ENCODE measurements at regions not wholly inside any gene's neighbourhood (a gene's known extent, or its start where the extent isn't known, plus 50 kb on each side); places are given as distances from the start of the nearest gene placed in this dataset.

GRCh38 chr13:104766319-104766718 is 1700.1 kb upstream of the SLC10A2 start:
- Histone ChIP-seq H3K27ac (no peak overlapping the region), H3K27me3 (no peaks in the 10 kb centered on the region), H3K4me1 (no peaks in the 10 kb centered on the region), H3K9me3 (no peaks in the 10 kb centered on the region), H3K4me3 (no peak overlapping the region), H3K36me3 (no peaks in the 10 kb centered on the region)
- intact Hi-C loops (cut with DNase I; ENCODE audit: low total_unique reads): no loop called here
- TF ChIP-seq CTCF (IDR thresholded peaks at IDR 0.05) (no peak), POLR2AphosphoS5 (IDR thresholded peaks at IDR 0.05) (no peak), POLR2A (IDR thresholded peaks at IDR 0.05) (no peak)
- no peak for DNase-seq (ENCODE audit: low spot score in 2 of 2)

- no peaks in the 10 kb centered on the region for H3K36me3 ChIP-seq
- no peak overlapping the region for H3K27ac ChIP-seq
- no peak for TF ChIP-seq POLR2AphosphoS5 (IDR thresholded peaks at IDR 0.05)
- TF ChIP-seq CTCF (IDR thresholded peaks at IDR 0.05): no peak
- no peak for TF ChIP-seq POLR2A (IDR thresholded peaks at IDR 0.05)
- H3K4me3 ChIP-seq: no peak overlapping the region
- no peaks in the 10 kb centered on the region for H3K27me3 ChIP-seq
- no peaks in the 10 kb centered on the region for H3K9me3 ChIP-seq
- no peaks in the 10 kb centered on the region for H3K4me1 ChIP-seq
- DNase-seq (ENCODE audit: low spot score in 2 of 2): no peak
- intact Hi-C loops (cut with DNase I; ENCODE audit: low total_unique reads): no loop called here
Measured at GRCh38 chr13:104764600-104764999, 1698.4 kb upstream of the SLC10A2 start.

GRCh38 chr13:104759069-104759468 is 1692.9 kb upstream of the SLC10A2 start:
- intact Hi-C loops (cut with DNase I; ENCODE audit: low total_unique reads): no loop called here
- H3K4me1 ChIP-seq: no peaks in the 10 kb centered on the region
- no peaks in the 10 kb centered on the region for H3K27me3 ChIP-seq
- TF ChIP-seq CTCF (IDR thresholded peaks at IDR 0.05) (no peak), POLR2A (IDR thresholded peaks at IDR 0.05) (no peak), POLR2AphosphoS5 (IDR thresholded peaks at IDR 0.05) (no peak)
- no peak overlapping the region for H3K4me3 ChIP-seq
- no peak for DNase-seq (ENCODE audit: low spot score in 2 of 2)
- no peaks in the 10 kb centered on the region for H3K36me3 ChIP-seq
- H3K9me3 ChIP-seq: no peaks in the 10 kb centered on the region
- H3K27ac ChIP-seq: no peak overlapping the region

GRCh38 chr13:104757712-104758111 is 1691.5 kb upstream of the SLC10A2 start:
- Histone ChIP-seq H3K9me3 (no peaks in the 10 kb centered on the region), H3K36me3 (no peaks in the 10 kb centered on the region), H3K27me3 (no peaks in the 10 kb centered on the region), H3K27ac (no peak overlapping the region), H3K4me3 (no peak overlapping the region), H3K4me1 (no peaks in the 10 kb centered on the region)
- intact Hi-C loops (cut with DNase I; ENCODE audit: low total_unique reads): no loop called here
- TF ChIP-seq CTCF (IDR thresholded peaks at IDR 0.05): no peak
- no peak for TF ChIP-seq POLR2A (IDR thresholded peaks at IDR 0.05)
- no peak for TF ChIP-seq POLR2AphosphoS5 (IDR thresholded peaks at IDR 0.05)
- DNase-seq (ENCODE audit: low spot score in 2 of 2): no peak

- intact Hi-C loops (cut with DNase I; ENCODE audit: low total_unique reads): no loop called here
- H3K36me3 ChIP-seq: no peaks in the 10 kb centered on the region
Measured at GRCh38 chr13:104750377-104750776, 1684.2 kb upstream of the SLC10A2 start.

GRCh38 chr13:104740641-104741222 is 1674.5 kb upstream of the SLC10A2 start:
- no peaks in the 10 kb centered on the region for H3K36me3 ChIP-seq
- H3K27ac ChIP-seq: no peak overlapping the region
- intact Hi-C loops (cut with DNase I; ENCODE audit: low total_unique reads): no loop called here
- no peaks in the 10 kb centered on the region for H3K9me3 ChIP-seq
- no peak for DNase-seq (ENCODE audit: low spot score in 2 of 2)
- H3K4me3 ChIP-seq: no peak overlapping the region
- TF ChIP-seq POLR2A (IDR thresholded peaks at IDR 0.05): no peak
- TF ChIP-seq POLR2AphosphoS5 (IDR thresholded peaks at IDR 0.05): no peak
- TF ChIP-seq CTCF (IDR thresholded peaks at IDR 0.05): no peak
- no peaks in the 10 kb centered on the region for H3K27me3 ChIP-seq
- H3K4me1 ChIP-seq: no peaks in the 10 kb centered on the region

More at GRCh38 chr13:104750377-104750776, 1684.2 kb upstream of the SLC10A2 start:
- no peak for TF ChIP-seq POLR2A (IDR thresholded peaks at IDR 0.05)
- no peak for TF ChIP-seq POLR2AphosphoS5 (IDR thresholded peaks at IDR 0.05)
- Histone ChIP-seq H3K27ac (no peak overlapping the region), H3K9me3 (no peaks in the 10 kb centered on the region), H3K4me3 (no peak overlapping the region), H3K4me1 (no peaks in the 10 kb centered on the region), H3K27me3 (no peaks in the 10 kb centered on the region)
- DNase-seq (ENCODE audit: low spot score in 2 of 2): no peak

Measured in breast epithelium (tissue), 4 donors.